SK-N-SH (cell line): ENCODE measurements at regions not wholly inside any gene's neighbourhood (a gene's known extent, or its start where the extent isn't known, plus 50 kb on each side); places are given as distances from the start of the nearest gene placed in this dataset.

Source experiments
- CTCF ChIA-PET: fragments of 300-600, 350-600 bp; formaldehyde crosslinking; extraction: SDS; loops from one replicate; lab custom pipeline; 2021; lab: Yijun Ruan, JAX
- POLR2A ChIA-PET: fragments of 350-600 bp; sonication (Branson Sonifier 250); formaldehyde crosslinking; extraction: SDS; loops from one replicate; lab custom pipeline; 2020; ENCODE audit warnings: antibody characterized with exemption, inconsistent platforms; lab: Yijun Ruan, JAX
- DNase-seq: peaks from one replicate; pipeline ENCODE4 v3.0.0; 2012
- H2AFZ ChIP-seq: fragments of 200-600 bp; sonication (generic); 2 replicates; pipeline ENCODE4 v1.8.1; 2016; ENCODE audit warnings: antibody characterized with exemption, mild to moderate bottlenecking, low read depth
- H3F3A ChIP-seq: fragments of 200-600 bp; sonication (generic); replicated peaks from 2 replicates; pipeline ENCODE3; 2016; ENCODE audit warnings: antibody characterized with exemption, mild to moderate bottlenecking; ENCODE audit not compliant: insufficient read depth
- H3K27ac ChIP-seq, 2 experiments: fragments of 200-500 bp in 1 of 2; fragments of 200-600 bp in 1 of 2; sonication (Bioruptor generic) in 1 of 2; sonication (generic), shearing (Covaris generic) in 1 of 2; 2 replicates each; pipeline versions ENCODE4 v1.5.1 to v1.6.1; 2014 to 2016; ENCODE audit warnings: low read depth in 2 of 2, inconsistent platforms in 1 of 2, low read length in 1 of 2, mild to moderate bottlenecking in 1 of 2, mixed read lengths in 1 of 2
- H3K27me3 ChIP-seq: fragments of 200-600 bp; sonication (generic), shearing (Covaris generic); 2 replicates; pipeline ENCODE4 v1.6.1; 2016; ENCODE audit warnings: mixed run types; ENCODE audit not compliant: insufficient read depth
- H3K36me3 ChIP-seq, 2 experiments: fragments of 200-500 bp in 1 of 2; fragments of 200-600 bp in 1 of 2; sonication (Bioruptor generic) in 1 of 2; sonication (generic) in 1 of 2; replicated peaks in 1 of 2; 2 replicates each; pipeline versions ENCODE3 to v1.5.1; 2014 to 2016; ENCODE audit warnings: low read length in 1 of 2, mild to moderate bottlenecking in 1 of 2; ENCODE audit not compliant: insufficient read depth in 2 of 2, control insufficient read depth in 1 of 2
- H3K4me1 ChIP-seq, 2 experiments: fragments of 200-500 bp in 1 of 2; fragments of 200-600 bp in 1 of 2; sonication (Bioruptor generic) in 1 of 2; sonication (generic), shearing (Covaris generic) in 1 of 2; 2 replicates each; pipeline versions ENCODE4 v1.5.1 to v1.6.1; 2014 to 2016; ENCODE audit warnings: low read depth in 1 of 2, low read length in 1 of 2, mixed run types in 1 of 2; ENCODE audit not compliant: insufficient read depth in 2 of 2, control insufficient read depth in 1 of 2
- H3K4me2 ChIP-seq: fragments of 200-600 bp; sonication (generic), shearing (Covaris generic); 2 replicates; pipeline ENCODE4 v1.6.1; 2017; ENCODE audit warnings: mixed run types
- H3K4me3 ChIP-seq, 2 experiments: fragments of 200-500 bp in 1 of 2; fragments of 200-600 bp in 1 of 2; sonication (Bioruptor generic) in 1 of 2; sonication (generic), shearing (Covaris generic) in 1 of 2; 2 replicates each; pipeline versions ENCODE4 v1.5.1 to v1.8.1; 2014 to 2016; ENCODE audit warnings: low read depth in 2 of 2, inconsistent platforms in 1 of 2, low read length in 1 of 2, mild to moderate bottlenecking in 1 of 2, mixed read lengths in 1 of 2, moderate library complexity in 1 of 2
- H3K79me2 ChIP-seq: fragments of 200-600 bp; sonication (generic); 2 replicates; pipeline ENCODE4 v1.8.1; 2017; ENCODE audit warnings: mild to moderate bottlenecking; ENCODE audit not compliant: insufficient read depth
- H3K9ac ChIP-seq: fragments of 200-600 bp; sonication (generic); 2 replicates; pipeline ENCODE4 v1.6.1; 2017; ENCODE audit warnings: mixed run types
- H3K9me2 ChIP-seq: fragments of 200-600 bp; sonication (generic); 2 replicates; pipeline ENCODE4 v1.6.1; 2017; ENCODE audit warnings: mixed run types
- H3K9me3 ChIP-seq: fragments of 200-600 bp; sonication (generic); 2 replicates; pipeline ENCODE4 v1.6.1; 2017; ENCODE audit warnings: mixed run types, mild to moderate bottlenecking, moderate library complexity
- H4K20me1 ChIP-seq: fragments of 200-600 bp; sonication (generic); 2 replicates; pipeline ENCODE4 v1.6.1; 2017; ENCODE audit warnings: mild to moderate bottlenecking, mixed run types; ENCODE audit not compliant: insufficient read depth
- CHD2 ChIP-seq: fragments of 150-350 bp; IDR thresholded peaks from 2 replicates; pipeline ENCODE4 v1.6.1; 2018; ENCODE audit warnings: low read length; ENCODE audit not compliant: partially characterized antibody
- EP300 ChIP-seq, 2 experiments: IDR thresholded peaks; 2 replicates each; pipeline versions ENCODE4 v1.4.0 to v1.6.1; 2012; ENCODE audit warnings: borderline replicate concordance in 1 of 2, low read depth in 1 of 2, low read length in 1 of 2
- EZH2phosphoT487 ChIP-seq: fragments of 200-600 bp; sonication (generic); IDR thresholded peaks from 2 replicates; pipeline ENCODE4 v1.6.1; 2017; ENCODE audit warnings: low read depth, mixed run types, mild to moderate bottlenecking, antibody characterized with exemption, moderate library complexity, borderline replicate concordance
- FOSL2 ChIP-seq: IDR thresholded peaks from 2 replicates; pipeline ENCODE4 v1.4.0; 2012; ENCODE audit warnings: low read depth, mild to moderate bottlenecking, moderate library complexity, borderline replicate concordance
- IRF3 ChIP-seq: fragments of 150-350 bp; IDR thresholded peaks from 2 replicates; pipeline ENCODE4 v1.6.1; 2016; ENCODE audit warnings: mild to moderate bottlenecking, low read depth, low read length
- JUND ChIP-seq: IDR thresholded peaks from 2 replicates; pipeline ENCODE4 v1.4.0; 2012
- MEF2A ChIP-seq: IDR thresholded peaks from 2 replicates; pipeline ENCODE4 v1.4.0; 2012; ENCODE audit warnings: low read depth, borderline replicate concordance
- RAD21 ChIP-seq: IDR thresholded peaks from 2 replicates; pipeline ENCODE4 v1.6.1; 2012; ENCODE audit warnings: mild to moderate bottlenecking, low read length
- RCOR1 ChIP-seq: fragments of 150-350 bp; IDR thresholded peaks from 2 replicates; pipeline ENCODE4 v1.6.1; 2017; ENCODE audit warnings: antibody characterized with exemption, low read length
- RFX5 ChIP-seq: IDR thresholded peaks from 2 replicates; pipeline ENCODE4 v1.6.1; 2012; ENCODE audit warnings: mild to moderate bottlenecking, improper control_type of control experiment, low read length
- RXRA ChIP-seq: IDR thresholded peaks from 2 replicates; pipeline ENCODE4 v1.4.0; 2012; ENCODE audit warnings: low read depth, mild to moderate bottlenecking, borderline replicate concordance
- SIN3A ChIP-seq: IDR thresholded peaks from 2 replicates; pipeline ENCODE4 v1.6.1; 2012; ENCODE audit warnings: low read depth, mild to moderate bottlenecking, low read length, moderate library complexity, borderline replicate concordance
- SMC3 ChIP-seq: IDR thresholded peaks from 2 replicates; pipeline ENCODE4 v1.6.1; 2012; ENCODE audit warnings: low read depth, low read length, improper control_type of control experiment
- TAF1 ChIP-seq: IDR thresholded peaks from 2 replicates; pipeline ENCODE4 v1.6.1; 2012; ENCODE audit warnings: low read depth, mild to moderate bottlenecking, low read length, moderate library complexity, borderline replicate concordance
- TCF12 ChIP-seq: IDR thresholded peaks from 2 replicates; pipeline ENCODE4 v1.4.0; 2012
- TEAD4 ChIP-seq: IDR thresholded peaks from 2 replicates; pipeline ENCODE4 v1.4.0; 2012; ENCODE audit warnings: mild to moderate bottlenecking, borderline replicate concordance; ENCODE audit not compliant: insufficient read depth
- USF2 ChIP-seq: fragments of 150-350 bp; IDR thresholded peaks from 2 replicates; pipeline ENCODE4 v1.6.1; 2017; ENCODE audit warnings: antibody characterized with exemption, low read length, low read depth, borderline replicate concordance
- YY1 ChIP-seq: IDR thresholded peaks from 2 replicates; pipeline ENCODE4 v1.4.0; 2012; ENCODE audit warnings: low read depth, mild to moderate bottlenecking
- WGBS: methylation state at CpG from one replicate; pipeline ENCODE4 v1.1.6; 2017; ENCODE audit warnings: low lambda C conversion rate; 5-methylcytosine and 5-hydroxymethylcytosine counted together
- TF ChIP-seq, protein P1 (sequence below): IDR thresholded peaks from 2 replicates; pipeline ENCODE4; 2012
- TF ChIP-seq, protein P2 (sequence below): IDR thresholded peaks from 2 replicates; pipeline ENCODE4 v1.4.0; 2012; ENCODE audit warnings: low read depth, borderline replicate concordance
- TF ChIP-seq, protein P3 (sequence below): fragments of 200-600 bp; sonication (generic); IDR thresholded peaks from 2 replicates; pipeline ENCODE4 v1.6.1; 2017; ENCODE audit warnings: antibody characterized with exemption, mild to moderate bottlenecking, moderate library complexity

DNA sequence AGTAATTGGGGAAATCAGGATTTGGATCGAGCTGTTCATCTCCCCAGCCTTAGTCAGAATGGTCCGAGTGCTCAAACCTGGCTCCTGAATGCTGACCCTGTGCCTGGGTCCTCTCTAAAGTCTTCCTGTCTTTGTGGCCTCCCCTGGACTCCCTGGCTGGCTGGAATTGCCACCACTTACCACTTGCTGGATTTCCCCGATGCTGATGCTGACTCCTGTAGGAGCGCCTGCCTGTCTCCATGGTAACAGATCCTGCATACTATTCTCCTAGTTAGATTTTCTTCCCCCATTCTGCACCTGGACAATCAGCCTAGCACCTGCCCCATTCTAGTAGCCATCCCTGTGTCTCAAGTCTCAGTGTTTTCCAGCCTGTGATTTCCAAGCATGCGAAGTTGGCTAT, 382.2 kb upstream of the ESRRG start:
- no peaks in the 10 kb centered on the region for H3K79me2 ChIP-seq
- CTCF ChIA-PET, result no interaction called here
- H3F3A ChIP-seq, result no peaks in the 10 kb centered on the region
- WGBS, result 82% methylated on average over 5 of the region's 5 CpGs
- no peaks in the 10 kb centered on the region for H3K36me3 ChIP-seq
- H2AFZ ChIP-seq, result no peak overlapping the region
- no peaks in the 10 kb centered on the region for H3K9me2 ChIP-seq
- H3K9ac ChIP-seq, result no peak overlapping the region
- DNase-seq, result no peak
- H3K4me2 ChIP-seq, result no peak overlapping the region
- TF ChIP-seq YY1, result no peak
- no peak for TF ChIP-seq USF2
- no peak for TF ChIP-seq SIN3A
- TF ChIP-seq SMC3, result no peak
- TF ChIP-seq RAD21, result no peak
- no peak for TF ChIP-seq EP300 (IDR thresholded peaks at IDR 0.05; ENCODE audit: borderline replicate concordance in 1 of 2, low read depth in 1 of 2, low read length in 1 of 2)
- no peak for TF ChIP-seq RXRA
- TF ChIP-seq, protein P1, sequence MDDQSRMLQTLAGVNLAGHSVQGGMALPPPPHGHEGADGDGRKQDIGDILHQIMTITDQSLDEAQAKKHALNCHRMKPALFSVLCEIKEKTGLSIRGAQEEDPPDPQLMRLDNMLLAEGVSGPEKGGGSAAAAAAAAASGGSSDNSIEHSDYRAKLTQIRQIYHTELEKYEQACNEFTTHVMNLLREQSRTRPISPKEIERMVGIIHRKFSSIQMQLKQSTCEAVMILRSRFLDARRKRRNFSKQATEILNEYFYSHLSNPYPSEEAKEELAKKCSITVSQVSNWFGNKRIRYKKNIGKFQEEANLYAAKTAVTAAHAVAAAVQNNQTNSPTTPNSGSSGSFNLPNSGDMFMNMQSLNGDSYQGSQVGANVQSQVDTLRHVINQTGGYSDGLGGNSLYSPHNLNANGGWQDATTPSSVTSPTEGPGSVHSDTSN, result no peak
- POLR2A ChIA-PET, result no interaction called here
- no peak overlapping the region for H3K27ac ChIP-seq
- H3K9me3 ChIP-seq, result no peaks in the 10 kb centered on the region
- H3K27me3 ChIP-seq, result no peaks in the 10 kb centered on the region
- H4K20me1 ChIP-seq, result no peaks in the 10 kb centered on the region
- H3K4me3 ChIP-seq, result no peak overlapping the region
- no peaks in the 10 kb centered on the region for H3K4me1 ChIP-seq

DNA sequence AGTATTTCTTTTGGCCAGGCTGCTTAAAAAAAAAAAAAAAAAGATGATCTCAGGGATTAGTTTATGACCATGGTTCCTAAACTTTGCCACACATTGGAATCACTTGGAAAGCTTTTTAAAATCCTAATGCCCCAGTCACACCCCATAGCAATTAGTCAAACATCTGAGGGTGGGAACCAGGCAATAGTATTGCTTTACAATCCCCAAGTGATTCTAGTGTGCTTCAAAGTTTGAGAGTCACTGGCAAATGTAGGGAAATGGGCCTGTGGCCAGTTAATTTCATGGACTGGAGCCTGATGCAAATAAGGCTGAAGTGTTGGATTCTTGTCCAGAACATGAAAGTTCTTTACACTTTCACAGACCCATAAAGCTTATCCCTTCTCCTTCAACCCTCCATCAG, 374.6 kb upstream of the ESRRG start:
- Histone ChIP-seq H3K4me3 (no peak overlapping the region), H3K9ac (no peak overlapping the region), H3K9me3 (no peaks in the 10 kb centered on the region), H3K4me1 (no peaks in the 10 kb centered on the region), H3F3A (no peaks in the 10 kb centered on the region), H4K20me1 (no peaks in the 10 kb centered on the region), H2AFZ (no peak overlapping the region), H3K27me3 (no peaks in the 10 kb centered on the region), H3K27ac (no peak overlapping the region), H3K36me3 (no peaks in the 10 kb centered on the region)
- ChIA-PET CTCF (interaction anchor here (1.4 kb wide), 1 partner anchor 348 kb away, joined by 4 read pairs; no protein-coding TSS in a partner anchor), POLR2A (interaction anchor here (1.2 kb wide), 1 partner anchor 790 kb away, joined by 3 read pairs; no protein-coding TSS in a partner anchor)
- DNase-seq, result no peak
- TF ChIP-seq TEAD4 (no peak), MEF2A (no peak), TAF1 (no peak), RCOR1 (no peak), RAD21 (no peak), CHD2 (no peak), JUND (no peak), RFX5 (no peak), USF2 (no peak), EZH2phosphoT487 (no peak), YY1 (no peak), SMC3 (no peak), FOSL2 (no peak), IRF3 (no peak), TCF12 (no peak)
- TF ChIP-seq, protein P2, sequence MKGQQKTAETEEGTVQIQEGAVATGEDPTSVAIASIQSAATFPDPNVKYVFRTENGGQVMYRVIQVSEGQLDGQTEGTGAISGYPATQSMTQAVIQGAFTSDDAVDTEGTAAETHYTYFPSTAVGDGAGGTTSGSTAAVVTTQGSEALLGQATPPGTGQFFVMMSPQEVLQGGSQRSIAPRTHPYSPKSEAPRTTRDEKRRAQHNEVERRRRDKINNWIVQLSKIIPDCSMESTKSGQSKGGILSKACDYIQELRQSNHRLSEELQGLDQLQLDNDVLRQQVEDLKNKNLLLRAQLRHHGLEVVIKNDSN, result no peak
- TF ChIP-seq, protein P3, sequence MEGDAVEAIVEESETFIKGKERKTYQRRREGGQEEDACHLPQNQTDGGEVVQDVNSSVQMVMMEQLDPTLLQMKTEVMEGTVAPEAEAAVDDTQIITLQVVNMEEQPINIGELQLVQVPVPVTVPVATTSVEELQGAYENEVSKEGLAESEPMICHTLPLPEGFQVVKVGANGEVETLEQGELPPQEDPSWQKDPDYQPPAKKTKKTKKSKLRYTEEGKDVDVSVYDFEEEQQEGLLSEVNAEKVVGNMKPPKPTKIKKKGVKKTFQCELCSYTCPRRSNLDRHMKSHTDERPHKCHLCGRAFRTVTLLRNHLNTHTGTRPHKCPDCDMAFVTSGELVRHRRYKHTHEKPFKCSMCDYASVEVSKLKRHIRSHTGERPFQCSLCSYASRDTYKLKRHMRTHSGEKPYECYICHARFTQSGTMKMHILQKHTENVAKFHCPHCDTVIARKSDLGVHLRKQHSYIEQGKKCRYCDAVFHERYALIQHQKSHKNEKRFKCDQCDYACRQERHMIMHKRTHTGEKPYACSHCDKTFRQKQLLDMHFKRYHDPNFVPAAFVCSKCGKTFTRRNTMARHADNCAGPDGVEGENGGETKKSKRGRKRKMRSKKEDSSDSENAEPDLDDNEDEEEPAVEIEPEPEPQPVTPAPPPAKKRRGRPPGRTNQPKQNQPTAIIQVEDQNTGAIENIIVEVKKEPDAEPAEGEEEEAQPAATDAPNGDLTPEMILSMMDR, result no peak
- TF ChIP-seq, all 33 proteins: peak for 0
- Histone ChIP-seq H3K4me2 (no peak overlapping the region), H3K9me2 (no peaks in the 10 kb centered on the region), H3K79me2 (no peaks in the 10 kb centered on the region)
